A549 (cell line): ENCODE measurements at regions not wholly inside any gene's neighbourhood (a gene's known extent, or its start where the extent isn't known, plus 50 kb on each side); places are given as distances from the start of the nearest gene placed in this dataset.

Experiments used
- CBX2 ChIP-seq: fragments of 200-600 bp; sonication (generic); IDR thresholded peaks from 2 replicates; pipeline ENCODE4 v1.6.1; 2016; ENCODE audit warnings: low read depth, mild to moderate bottlenecking, borderline replicate concordance
- CHD2 ChIP-seq: fragments of 150-350 bp; IDR thresholded peaks from 2 replicates; pipeline ENCODE4 v1.6.1; 2014; ENCODE audit warnings: low read length; ENCODE audit not compliant: partially characterized antibody
- EP300 ChIP-seq, 2 experiments: fragments of >200 bp; sonication (Bioruptor Twin); formaldehyde crosslinking; IDR thresholded peaks; 2 replicates in 1 of 2; 3 replicates in 1 of 2; pipeline ENCODE4 v1.6.1; 2016 to 2017
- GATA3 ChIP-seq: IDR thresholded peaks from 2 replicates; pipeline ENCODE4 v1.6.1; 2012; ENCODE audit warnings: borderline replicate concordance
- HEYL ChIP-seq: fragments of 250-450 bp; sonication (Bioruptor Pico); IDR thresholded peaks from 2 replicates; pipeline ENCODE4 v1.8.0; 2021; ENCODE audit warnings: mild to moderate bottlenecking, moderate library complexity
- KDM5A ChIP-seq: fragments of 200-600 bp; sonication (generic); IDR thresholded peaks from 2 replicates; pipeline ENCODE4 v1.6.1; 2016; ENCODE audit warnings: antibody characterized with exemption, mild to moderate bottlenecking
- MYC ChIP-seq: IDR thresholded peaks from 2 replicates; pipeline ENCODE4 v1.6.1; 2012; ENCODE audit warnings: mild to moderate bottlenecking, inconsistent platforms, low read length, improper control_type of control experiment, borderline replicate concordance
- POLR2A ChIP-seq: IDR thresholded peaks from 2 replicates; pipeline ENCODE4 v1.6.1; 2012; ENCODE audit warnings: mild to moderate bottlenecking, low read length
- RNF2 ChIP-seq: fragments of 200-600 bp; sonication (generic); IDR thresholded peaks from 2 replicates; pipeline ENCODE4 v1.6.1; 2016; ENCODE audit warnings: low read depth, mild to moderate bottlenecking, antibody characterized with exemption, moderate library complexity, borderline replicate concordance
- ZNF302 ChIP-seq: fragments of 250-450 bp; sonication (Bioruptor Pico); IDR thresholded peaks from 2 replicates; pipeline ENCODE4 v1.9.0; 2021; ENCODE audit warnings: inconsistent platforms, mild to moderate bottlenecking, moderate library complexity
- TF ChIP-seq, protein P1 (sequence below): fragments of 250-450 bp; sonication (Bioruptor Pico); IDR thresholded peaks from 2 replicates; pipeline ENCODE4 v1.5.0; 2021; ENCODE audit warnings: mild to moderate bottlenecking, moderate library complexity, borderline replicate concordance
- TF ChIP-seq, protein P2 (sequence below): fragments of >200 bp; sonication (Bioruptor Twin); formaldehyde crosslinking; IDR thresholded peaks from 3 replicates; pipeline ENCODE4 v1.5.1; 2016

DNA sequence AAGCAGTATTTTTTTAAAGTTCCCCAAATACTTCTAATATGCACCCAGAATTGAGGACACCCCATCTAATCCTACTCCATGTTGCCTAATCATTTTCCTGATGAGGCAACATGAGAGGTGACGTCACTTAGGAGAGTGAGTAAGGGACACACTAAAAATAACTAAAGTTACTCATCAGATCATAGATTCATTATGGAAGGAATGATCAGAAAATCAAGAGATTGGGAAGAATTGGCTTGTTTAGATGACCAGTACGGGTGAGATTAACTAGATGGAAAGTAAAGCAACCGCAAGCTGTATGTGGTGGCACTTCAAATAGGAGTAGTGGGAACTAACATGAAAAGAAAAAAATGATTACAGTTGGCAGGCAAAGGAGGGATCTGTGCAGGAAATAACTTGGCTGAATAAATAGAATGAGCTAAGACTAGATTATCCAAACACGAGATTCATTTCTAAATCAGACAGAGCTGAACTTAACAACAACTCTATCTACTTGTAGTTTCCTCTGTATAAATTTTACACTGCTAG, 61.4 kb upstream of the CXADR start:
- TF ChIP-seq, protein P1, sequence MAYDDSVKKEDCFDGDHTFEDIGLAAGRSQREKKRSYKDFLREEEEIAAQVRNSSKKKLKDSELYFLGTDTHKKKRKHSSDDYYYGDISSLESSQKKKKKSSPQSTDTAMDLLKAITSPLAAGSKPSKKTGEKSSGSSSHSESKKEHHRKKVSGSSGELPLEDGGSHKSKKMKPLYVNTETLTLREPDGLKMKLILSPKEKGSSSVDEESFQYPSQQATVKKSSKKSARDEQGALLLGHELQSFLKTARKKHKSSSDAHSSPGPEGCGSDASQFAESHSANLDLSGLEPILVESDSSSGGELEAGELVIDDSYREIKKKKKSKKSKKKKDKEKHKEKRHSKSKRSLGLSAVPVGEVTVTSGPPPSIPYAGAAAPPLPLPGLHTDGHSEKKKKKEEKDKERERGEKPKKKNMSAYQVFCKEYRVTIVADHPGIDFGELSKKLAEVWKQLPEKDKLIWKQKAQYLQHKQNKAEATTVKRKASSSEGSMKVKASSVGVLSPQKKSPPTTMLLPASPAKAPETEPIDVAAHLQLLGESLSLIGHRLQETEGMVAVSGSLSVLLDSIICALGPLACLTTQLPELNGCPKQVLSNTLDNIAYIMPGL (CRISPR knock-in tag) = no peak
- TF ChIP-seq POLR2A (no peak), MYC (no peak), HEYL (no peak), KDM5A (no peak), CBX2 (no peak), EP300 (IDR thresholded peaks at IDR 0.05) (no peak), RNF2 (no peak), ZNF302 (CRISPR knock-in tag) (no peak), CHD2 (no peak), GATA3 (no peak)
- TF ChIP-seq, protein P2, sequence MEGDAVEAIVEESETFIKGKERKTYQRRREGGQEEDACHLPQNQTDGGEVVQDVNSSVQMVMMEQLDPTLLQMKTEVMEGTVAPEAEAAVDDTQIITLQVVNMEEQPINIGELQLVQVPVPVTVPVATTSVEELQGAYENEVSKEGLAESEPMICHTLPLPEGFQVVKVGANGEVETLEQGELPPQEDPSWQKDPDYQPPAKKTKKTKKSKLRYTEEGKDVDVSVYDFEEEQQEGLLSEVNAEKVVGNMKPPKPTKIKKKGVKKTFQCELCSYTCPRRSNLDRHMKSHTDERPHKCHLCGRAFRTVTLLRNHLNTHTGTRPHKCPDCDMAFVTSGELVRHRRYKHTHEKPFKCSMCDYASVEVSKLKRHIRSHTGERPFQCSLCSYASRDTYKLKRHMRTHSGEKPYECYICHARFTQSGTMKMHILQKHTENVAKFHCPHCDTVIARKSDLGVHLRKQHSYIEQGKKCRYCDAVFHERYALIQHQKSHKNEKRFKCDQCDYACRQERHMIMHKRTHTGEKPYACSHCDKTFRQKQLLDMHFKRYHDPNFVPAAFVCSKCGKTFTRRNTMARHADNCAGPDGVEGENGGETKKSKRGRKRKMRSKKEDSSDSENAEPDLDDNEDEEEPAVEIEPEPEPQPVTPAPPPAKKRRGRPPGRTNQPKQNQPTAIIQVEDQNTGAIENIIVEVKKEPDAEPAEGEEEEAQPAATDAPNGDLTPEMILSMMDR = no peak
